Esophagus (tissue), 2 donors: ENCODE measurements at regions not wholly inside any gene's neighbourhood (a gene's known extent, or its start where the extent isn't known, plus 50 kb on each side); places are given as distances from the start of the nearest gene placed in this dataset.

Experiments used
- H3K27ac ChIP-seq, 2 donors: one replicate each; pipeline ENCODE4 v1.5.1; 2013; ENCODE audit warnings: low read depth in 2 of 2, mild to moderate bottlenecking in 2 of 2, inconsistent platforms in 1 of 2, low read length in 1 of 2, moderate library complexity in 1 of 2
- H3K27me3 ChIP-seq, 2 donors: one replicate each; pipeline ENCODE4 v1.6.1; 2013; ENCODE audit warnings: low read length in 2 of 2, control low read depth in 1 of 2, mild to moderate bottlenecking in 1 of 2; ENCODE audit not compliant: insufficient read depth in 2 of 2, control insufficient read depth in 1 of 2
- H3K36me3 ChIP-seq, 2 donors: one replicate each; pipeline ENCODE4 v1.6.1; 2013; ENCODE audit warnings: low read length in 1 of 2; ENCODE audit not compliant: control insufficient read depth in 2 of 2, insufficient read depth in 2 of 2
- H3K4me1 ChIP-seq, 2 donors: one replicate each; pipeline ENCODE4 v1.6.1; 2013; ENCODE audit warnings: low read length in 1 of 2; ENCODE audit not compliant: control insufficient read depth in 2 of 2, insufficient read depth in 2 of 2
- H3K4me3 ChIP-seq, 2 donors: one replicate each; pipeline ENCODE4 v1.5.1; 2013; ENCODE audit warnings: low read length in 2 of 2, mild to moderate bottlenecking in 2 of 2, low read depth in 1 of 2, moderate library complexity in 1 of 2
- H3K9me3 ChIP-seq, 2 donors: one replicate each; pipeline ENCODE4 v1.6.1; 2013; ENCODE audit warnings: mild to moderate bottlenecking in 2 of 2, low read depth in 1 of 2, low read length in 1 of 2, moderate library complexity in 1 of 2; ENCODE audit not compliant: control insufficient read depth in 2 of 2, insufficient read depth in 1 of 2
- WGBS, 2 donors: extraction: QIAGEN DNeasy Blood & Tissue Kit; methylation state at CpG; one replicate each; pipeline ENCODE4 v1.1.7; 2013; 5-methylcytosine and 5-hydroxymethylcytosine counted together
- donor health status: healthy with polysubstance abuse.
- donor health status: Bipolar disorder and iron deficiency.

DNA sequence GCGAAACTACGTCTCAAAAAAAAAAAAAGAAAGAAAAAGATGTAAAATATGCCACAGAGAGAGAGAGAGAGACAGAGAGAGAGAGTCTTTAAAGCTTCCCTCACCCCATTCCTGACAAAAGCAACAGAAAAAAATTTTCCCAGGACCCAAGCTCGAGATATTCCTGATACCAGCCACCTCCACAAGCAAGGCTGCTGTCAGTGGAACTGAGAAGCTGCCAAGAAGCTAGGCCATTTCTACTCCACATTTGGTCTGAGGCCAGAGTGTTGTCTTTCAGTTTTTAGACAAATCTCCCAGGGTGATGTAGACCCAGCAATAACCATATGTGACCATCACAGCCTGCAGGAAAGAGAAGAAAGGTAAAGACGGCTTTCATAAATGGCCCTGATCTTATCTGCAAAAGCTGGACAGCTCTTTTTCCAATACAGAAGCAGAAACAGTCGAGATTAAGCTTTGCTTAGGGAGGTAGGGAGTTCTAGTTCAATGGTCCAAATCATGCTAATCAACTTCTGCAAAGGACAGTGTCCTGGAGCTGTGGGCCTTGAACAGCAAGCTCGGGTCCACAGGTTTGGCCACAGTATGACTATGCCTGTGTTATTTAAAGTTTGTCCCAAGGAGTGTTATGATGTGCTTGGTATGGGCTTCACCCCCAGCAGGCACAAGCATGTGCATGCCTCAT is 130.3 kb upstream of the NUDT4 start:
- H3K4me3 ChIP-seq: no peak overlapping the region
- no peak overlapping the region for H3K27ac ChIP-seq
- no peaks in the 10 kb centered on the region for H3K27me3 ChIP-seq
- 55 to 59% methylated on average over 6 of the region's 6 CpGs for WGBS, 2 donors
- peaks cover 0 to 5% of the 10 kb centered on the region in 2 donors for H3K4me1 ChIP-seq
- H3K36me3 ChIP-seq: no peaks in the 10 kb centered on the region
- no peaks in the 10 kb centered on the region for H3K9me3 ChIP-seq

DNA sequence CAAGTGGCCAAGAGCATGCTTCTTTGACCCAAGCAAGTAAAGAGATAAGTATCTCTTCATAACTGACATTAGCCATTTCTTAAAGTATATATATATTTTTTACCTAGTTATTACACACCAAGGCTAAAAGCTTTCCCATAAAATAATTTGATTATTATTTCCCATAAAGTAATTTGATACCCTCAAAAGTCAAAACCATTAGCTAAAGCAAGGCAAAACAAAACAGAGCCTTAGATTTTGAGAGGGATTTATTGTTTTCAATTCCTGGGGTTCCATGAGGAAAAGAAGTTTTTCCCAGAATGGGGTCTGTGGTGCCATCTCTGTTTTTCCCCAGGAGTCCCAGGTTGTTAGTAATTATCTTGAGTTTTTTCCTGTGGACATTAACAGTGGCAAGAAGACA is 125.5 kb upstream of the NUDT4 start:
- peaks cover 0 to 3% of the 10 kb centered on the region in 2 donors for H3K4me1 ChIP-seq

DNA sequence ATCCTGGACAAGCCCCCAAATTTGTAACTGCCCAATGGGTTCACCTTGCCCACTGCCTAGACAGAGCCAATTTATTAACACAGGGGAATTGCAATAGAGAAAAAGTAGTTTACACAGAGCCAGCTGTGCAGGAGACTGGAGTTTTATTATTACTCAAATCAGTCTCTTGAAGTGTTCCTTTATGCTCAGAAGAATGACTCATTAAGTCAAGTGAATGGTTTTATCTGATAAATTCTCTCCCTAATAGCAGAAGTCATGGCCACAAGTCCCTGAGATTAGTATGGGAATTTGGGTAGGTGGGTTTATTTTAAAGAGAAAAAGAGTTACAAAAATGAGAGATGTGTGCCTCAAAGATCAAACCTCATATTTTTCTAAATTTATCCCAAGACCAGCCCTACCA is 122.8 kb upstream of the NUDT4 start:
- peaks cover 0 to 6% of the 10 kb centered on the region in 2 donors for H3K9me3 ChIP-seq
- no peak overlapping the region for H3K4me3 ChIP-seq
- no peaks in the 10 kb centered on the region for H3K27me3 ChIP-seq
- H3K4me1 ChIP-seq: no peaks in the 10 kb centered on the region
- no peaks in the 10 kb centered on the region for H3K36me3 ChIP-seq
- no peak overlapping the region for H3K27ac ChIP-seq

More for the DNA sequence above, 125.5 kb upstream of the NUDT4 start:
- H3K9me3 ChIP-seq: peaks cover 0 to 6% of the 10 kb centered on the region in 2 donors
- no peak overlapping the region for H3K4me3 ChIP-seq
- H3K27ac ChIP-seq: no peak overlapping the region
- no peaks in the 10 kb centered on the region for H3K36me3 ChIP-seq
- no peaks in the 10 kb centered on the region for H3K27me3 ChIP-seq

DNA sequence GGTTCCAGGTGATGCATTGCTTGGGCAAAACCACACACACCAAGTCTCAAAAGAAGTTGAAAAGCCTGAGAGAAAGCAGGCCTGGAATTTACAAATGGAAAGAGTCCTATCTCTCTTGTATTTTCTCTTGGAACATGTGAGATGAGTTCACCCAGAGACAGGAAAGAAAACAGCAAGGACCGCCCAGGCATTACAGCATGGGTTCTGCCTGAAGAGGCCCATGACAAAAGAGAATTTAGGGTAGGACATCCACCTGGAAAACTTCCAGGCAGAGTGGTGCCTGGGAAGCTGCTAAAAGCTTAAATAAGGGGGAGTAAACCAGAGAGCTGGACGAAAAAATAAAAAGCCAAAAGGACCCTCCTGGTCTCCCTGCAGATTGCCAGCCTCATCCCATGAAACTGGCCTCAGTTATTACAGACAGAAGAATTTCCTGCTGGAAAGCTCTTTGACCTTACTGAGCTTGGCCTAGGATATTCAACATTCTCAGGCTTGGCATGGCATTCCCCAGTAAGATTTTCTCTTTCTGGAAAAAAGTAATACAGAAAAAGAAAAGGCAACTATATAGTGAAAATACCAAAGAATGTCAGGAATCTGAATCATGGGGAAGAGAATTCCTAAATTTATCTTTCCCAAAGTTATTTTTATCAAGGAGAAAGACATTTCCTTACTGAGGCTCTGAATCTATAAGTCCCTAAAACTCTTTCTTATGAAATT is 121.3 kb upstream of the NUDT4 start:
- H3K4me3 ChIP-seq: no peak overlapping the region
- no peak overlapping the region for H3K27ac ChIP-seq
- no peaks in the 10 kb centered on the region for H3K27me3 ChIP-seq
- 71 to 76% methylated on average over 2 of the region's 2 CpGs for WGBS, 2 donors
- peaks cover 0 to 6% of the 10 kb centered on the region in 2 donors for H3K9me3 ChIP-seq
- H3K36me3 ChIP-seq: no peaks in the 10 kb centered on the region
- no peaks in the 10 kb centered on the region for H3K4me1 ChIP-seq

DNA sequence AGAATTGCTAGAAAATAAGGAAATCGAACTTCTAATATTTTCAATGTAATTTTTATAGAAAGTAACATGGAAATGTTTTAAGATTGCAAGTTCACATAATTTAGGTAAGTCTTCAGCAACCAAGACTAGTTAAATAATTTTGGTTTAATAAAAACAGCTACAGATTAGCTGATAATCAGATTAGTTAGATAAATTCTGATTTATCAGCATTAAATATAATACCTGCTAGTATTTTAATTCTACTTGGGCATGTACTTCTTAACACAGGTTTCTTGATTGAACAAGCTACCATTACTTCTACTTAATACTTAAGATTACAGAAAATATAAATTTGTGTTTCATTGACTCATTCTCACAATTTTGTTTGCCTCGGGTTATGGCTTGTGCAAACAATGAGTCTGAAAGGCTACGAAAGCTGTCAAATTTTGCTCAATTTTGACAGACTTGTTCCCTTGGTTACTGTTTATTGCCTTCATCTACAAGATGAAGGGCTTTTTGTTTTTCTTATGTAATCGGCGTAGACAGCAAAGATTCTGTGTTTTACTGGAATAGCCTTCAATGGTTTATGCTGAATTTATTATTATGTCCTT is 116.1 kb upstream of the NUDT4 start:
- no peaks in the 10 kb centered on the region for H3K36me3 ChIP-seq
- H3K4me1 ChIP-seq: no peaks in the 10 kb centered on the region
- no peak overlapping the region for H3K27ac ChIP-seq
- 65 to 71% methylated on average over 5 of the region's 5 CpGs for WGBS, 2 donors
- H3K4me3 ChIP-seq: no peak overlapping the region
- H3K9me3 ChIP-seq: no peaks in the 10 kb centered on the region
- no peaks in the 10 kb centered on the region for H3K27me3 ChIP-seq

DNA sequence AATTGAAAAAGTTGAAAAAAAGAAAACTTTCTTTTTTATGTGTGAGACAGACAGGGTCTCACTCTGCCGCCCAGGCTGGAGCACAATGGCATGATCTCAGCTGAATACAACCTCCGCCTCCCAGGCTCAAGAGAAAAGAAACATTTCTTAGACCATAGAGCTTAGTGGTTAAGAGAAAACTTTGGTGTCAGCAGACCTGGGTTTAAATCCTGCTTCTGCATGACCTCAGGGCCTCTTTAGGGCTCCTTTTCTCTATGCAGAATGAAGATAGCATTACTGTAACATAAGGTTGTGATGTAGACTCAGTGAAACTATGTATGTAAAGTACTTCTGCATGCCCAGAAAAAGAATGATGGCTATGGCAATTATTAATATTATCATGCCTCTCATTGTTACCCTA is 104.7 kb upstream of the NUDT4 start:
- Histone ChIP-seq H3K36me3 (no peaks in the 10 kb centered on the region), H3K4me1 (peaks cover 0 to 2% of the 10 kb centered on the region in 2 donors), H3K27ac (no peak overlapping the region), H3K4me3 (no peak overlapping the region), H3K9me3 (no peaks in the 10 kb centered on the region), H3K27me3 (no peaks in the 10 kb centered on the region)
- WGBS, 2 donors: 94 to 97% methylated on average over 2 of the region's 2 CpGs

DNA sequence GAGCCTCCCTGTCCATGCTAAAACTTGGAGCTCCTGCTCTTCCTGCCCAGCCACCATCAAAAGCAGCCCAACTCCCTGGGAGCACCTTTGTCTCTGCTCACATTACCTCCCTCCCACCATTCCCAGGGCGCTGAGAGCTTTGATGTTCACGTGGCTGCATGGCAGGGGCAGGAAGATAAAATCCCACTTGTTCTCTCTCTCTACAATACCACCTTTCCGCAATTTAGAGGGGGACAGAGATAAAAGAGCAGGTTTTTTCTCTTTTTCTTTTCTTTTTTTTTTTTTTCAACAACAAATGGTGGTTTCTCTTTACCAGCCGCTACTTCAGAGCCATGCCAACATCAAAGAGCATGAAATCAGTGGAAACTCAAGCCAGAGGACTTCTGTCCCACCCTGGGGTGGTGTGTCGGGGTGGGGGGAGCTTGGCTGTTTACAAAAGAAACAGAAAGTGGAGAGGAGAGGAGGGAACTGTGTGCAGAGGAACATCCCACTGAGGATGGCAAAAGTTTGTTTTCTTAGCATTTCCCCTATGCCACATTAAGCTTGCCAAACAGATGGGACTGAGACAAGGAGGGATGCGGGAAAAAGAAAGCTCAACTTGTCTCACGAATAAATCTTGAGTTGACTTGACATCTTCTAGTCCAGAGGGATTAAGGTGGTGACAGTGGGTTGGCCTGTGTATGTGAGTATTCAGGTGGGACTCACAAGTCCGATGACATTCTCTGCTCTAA is 103.7 kb upstream of the NUDT4 start:
- H3K4me3 ChIP-seq: no peak overlapping the region
- no peaks in the 10 kb centered on the region for H3K9me3 ChIP-seq
- no peaks in the 10 kb centered on the region for H3K27me3 ChIP-seq
- H3K4me1 ChIP-seq: peaks cover 0 to 2% of the 10 kb centered on the region in 2 donors
- no peaks in the 10 kb centered on the region for H3K36me3 ChIP-seq
- 52 to 54% methylated on average over 8 of the region's 8 CpGs for WGBS, 2 donors
- H3K27ac ChIP-seq: no peak overlapping the region

DNA sequence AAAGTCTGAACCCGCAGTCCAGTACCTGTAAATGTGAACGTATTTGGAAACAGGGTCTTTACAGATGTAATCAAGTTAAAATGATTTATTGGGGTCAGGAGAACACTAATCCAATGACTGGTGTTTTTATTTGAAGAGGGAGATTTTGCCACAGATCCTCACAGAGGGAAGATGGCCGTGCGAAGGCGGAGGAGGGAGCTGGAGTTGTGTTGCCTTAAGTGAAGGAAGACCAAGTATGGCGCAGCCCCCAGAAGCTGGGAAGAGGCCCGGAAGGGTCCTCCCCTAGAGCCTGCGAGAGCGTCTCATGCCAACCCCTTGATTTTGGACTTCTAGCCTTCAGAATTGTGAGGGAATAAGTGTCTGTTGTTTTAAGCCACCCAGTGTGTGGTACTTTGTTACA is 102.8 kb upstream of the NUDT4 start:
- 94 to 95% methylated on average over 9 of the region's 9 CpGs for WGBS, 2 donors
- Histone ChIP-seq H3K27ac (no peak overlapping the region), H3K4me1 (peaks cover 2% of the 10 kb centered on the region in 2 donors), H3K27me3 (no peaks in the 10 kb centered on the region), H3K4me3 (no peak overlapping the region), H3K9me3 (no peaks in the 10 kb centered on the region), H3K36me3 (no peaks in the 10 kb centered on the region)

DNA sequence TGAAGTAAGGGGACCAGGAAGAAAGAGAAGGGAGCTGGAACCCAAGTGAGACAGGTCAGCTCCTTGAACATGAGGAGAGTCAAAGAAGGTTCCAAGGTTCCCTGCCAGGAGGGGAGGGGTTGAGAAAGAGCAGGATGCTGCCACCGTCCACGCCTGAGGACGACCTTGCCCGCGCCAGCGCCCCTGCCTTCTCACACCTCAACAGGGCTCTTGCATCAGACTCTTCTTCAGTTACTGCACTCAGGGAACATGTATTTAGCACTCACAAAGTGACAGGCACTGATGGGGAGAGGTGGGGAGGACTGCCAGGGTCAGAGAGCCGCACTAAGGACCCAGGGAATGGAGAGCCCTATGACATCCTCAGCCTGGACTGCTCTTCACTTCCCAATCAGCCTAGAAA is 102.1 kb upstream of the NUDT4 start:
- no peaks in the 10 kb centered on the region for H3K9me3 ChIP-seq
- peaks cover 2% of the 10 kb centered on the region in 2 donors for H3K4me1 ChIP-seq
- H3K27me3 ChIP-seq: no peaks in the 10 kb centered on the region
- WGBS, 2 donors: 92 to 96% methylated on average over 7 of the region's 7 CpGs
- H3K36me3 ChIP-seq: no peaks in the 10 kb centered on the region
- H3K4me3 ChIP-seq: no peak overlapping the region
- H3K27ac ChIP-seq: no peak overlapping the region
